GM19395 (cell line): ENCODE measurements at regions not wholly inside any gene's neighbourhood (a gene's known extent, or its start where the extent isn't known, plus 50 kb on each side); places are given as distances from the start of the nearest gene placed in this dataset.
"Not testable (repeated sequence)": the region's sequence is repeated elsewhere in the genome, so short reads cannot be mapped to it uniquely, and the experiment has no call there.

Experiments
- ATAC-seq: cut with Tn5 transposase; IDR thresholded peaks from one replicate; pipeline ENCODE4 v1.9.1; 2021; ENCODE audit warnings: mild to moderate bottlenecking, moderate library complexity; ENCODE audit not compliant: unreplicated experiment

DNA sequence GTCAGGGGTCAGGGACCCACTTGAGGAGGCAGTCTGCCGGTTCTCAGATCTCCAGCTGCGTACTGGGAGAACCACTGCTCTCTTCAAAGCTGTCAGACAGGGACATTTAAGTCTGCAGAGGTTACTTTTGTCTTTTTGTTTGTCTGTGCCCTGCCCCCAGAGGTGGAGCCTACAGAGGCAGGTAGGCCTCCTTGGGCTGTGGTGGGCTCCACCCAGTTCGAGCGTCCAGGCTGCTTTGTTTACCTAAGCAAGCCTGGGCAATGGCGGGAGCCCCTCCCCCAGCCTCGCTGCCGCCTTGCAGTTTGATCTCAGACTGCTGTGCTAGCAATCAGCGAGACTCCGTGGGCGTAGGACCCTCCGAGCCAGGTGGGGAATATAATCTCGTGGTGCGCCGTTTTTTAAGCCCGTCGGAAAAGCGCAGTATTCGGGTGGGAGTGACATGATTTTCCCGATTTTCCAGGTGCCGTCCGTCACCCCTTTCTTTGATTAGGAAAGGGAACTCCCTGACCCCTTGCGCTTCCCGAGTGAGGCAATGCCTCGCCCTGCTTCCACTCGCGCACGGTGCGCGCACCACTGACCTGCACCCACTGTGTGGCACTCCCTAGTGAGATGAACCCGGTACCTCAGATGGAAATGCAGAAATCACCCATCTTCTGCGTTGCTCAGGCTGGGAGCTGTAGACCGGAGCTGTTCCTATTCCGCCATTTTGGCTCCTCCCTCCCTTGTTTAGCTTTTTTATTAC, 268.6 kb upstream of the SATB1 start:
- ATAC-seq: not testable (repeated sequence)

DNA sequence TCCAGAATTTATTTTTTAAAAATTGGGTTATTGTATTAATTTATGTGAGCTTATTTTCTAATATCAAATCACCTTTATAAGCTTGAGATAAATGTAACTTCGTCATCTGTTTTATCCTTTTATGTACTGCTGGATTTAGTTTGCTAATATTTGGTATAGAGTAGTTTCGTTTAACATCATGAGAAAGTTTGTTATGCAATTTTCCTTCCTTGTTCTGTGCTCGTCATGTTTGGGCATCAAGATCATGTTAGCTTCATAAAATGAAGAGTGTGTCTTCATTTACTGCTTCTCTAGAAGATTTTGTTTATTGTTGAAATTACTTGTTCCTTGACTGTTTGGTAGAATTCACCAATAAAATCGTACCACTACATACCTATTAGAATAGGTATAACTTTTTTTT, 262.1 kb upstream of the SATB1 start:
- no peak for ATAC-seq

DNA sequence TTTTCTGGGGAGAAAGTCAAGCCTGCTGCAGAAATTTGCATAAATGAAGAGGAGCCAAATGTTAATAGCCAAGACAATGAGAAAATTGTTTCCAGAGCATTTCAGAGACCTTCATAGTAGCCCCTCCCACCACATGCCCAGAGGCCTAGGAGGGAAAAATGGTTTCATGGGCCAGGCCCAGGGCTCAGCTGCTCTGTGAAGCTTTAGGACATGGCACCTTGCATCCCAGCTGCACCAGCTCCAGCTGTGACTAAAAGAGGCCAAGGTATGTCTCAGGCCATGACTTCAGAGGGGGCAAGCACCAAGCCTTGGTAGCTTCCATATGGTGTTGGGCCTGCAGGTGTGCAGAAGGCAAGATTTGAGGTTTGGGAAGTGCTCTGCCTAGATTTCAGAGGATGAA, 258.8 kb upstream of the SATB1 start:
- no peak for ATAC-seq

- no peak for ATAC-seq
Observed at GRCh38 chr3:18681818-18682345, 256.7 kb upstream of the SATB1 start.

DNA sequence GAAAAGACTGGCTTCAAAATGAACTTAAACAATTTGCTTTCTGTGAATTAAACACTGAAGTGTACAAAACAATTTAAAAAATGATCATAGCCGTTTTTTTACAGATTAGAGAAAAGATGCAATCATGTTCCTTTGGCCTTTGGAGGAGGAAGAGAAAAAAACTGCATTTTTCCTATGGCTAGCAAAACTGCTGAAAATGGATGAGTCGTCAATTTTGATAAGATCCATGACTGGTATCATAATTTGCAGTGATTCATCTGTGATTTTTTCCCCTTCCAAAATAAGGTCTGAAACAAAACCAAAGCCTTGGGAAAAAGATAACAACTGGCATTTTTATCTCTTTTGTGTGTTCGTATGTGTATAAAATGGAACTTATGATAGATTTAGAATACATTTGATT, 255.6 kb upstream of the SATB1 start:
- no peak for ATAC-seq

DNA sequence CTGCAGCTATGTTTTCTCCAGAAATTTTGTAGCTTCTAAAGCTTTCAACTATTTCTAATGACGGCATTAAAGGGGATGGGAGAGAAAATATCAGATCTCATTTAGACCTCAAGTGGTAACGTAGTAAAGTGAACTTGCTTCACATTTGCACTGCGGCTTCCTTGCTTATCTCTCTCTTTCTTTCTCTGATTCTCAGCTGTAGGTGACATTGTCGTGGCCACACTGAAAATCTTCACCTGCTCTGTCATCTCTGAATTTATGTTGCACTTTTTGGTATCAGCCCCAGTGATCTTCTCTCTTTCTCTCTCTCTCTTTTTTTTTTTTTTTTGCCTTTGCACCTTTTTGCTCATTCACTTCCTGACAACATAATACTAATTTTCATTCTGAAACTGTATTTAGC, 254.1 kb upstream of the SATB1 start:
- ATAC-seq: no peak

DNA sequence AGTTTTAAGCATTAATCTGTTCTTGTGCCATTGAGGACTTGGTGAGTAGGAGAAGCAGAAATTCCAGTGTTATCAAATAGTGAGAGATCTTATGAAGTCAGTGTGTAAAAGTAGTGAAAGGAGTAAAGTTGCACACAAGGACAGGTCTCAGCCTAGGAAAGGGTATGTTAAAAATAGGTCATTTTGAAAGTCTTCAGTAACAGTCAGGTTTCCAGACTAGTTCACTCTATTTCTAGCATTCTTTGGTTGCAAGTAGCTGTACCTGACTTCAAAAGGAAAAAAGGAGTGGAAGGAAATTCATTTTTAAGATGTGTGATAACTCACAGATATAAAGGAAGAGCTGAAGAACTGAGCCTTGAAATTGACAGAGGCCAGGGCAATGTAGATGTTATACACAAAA, 250.1 kb upstream of the SATB1 start:
- no peak for ATAC-seq

GRCh38 chr3:18672561-18672960, 247.4 kb upstream of the SATB1 start:
- ATAC-seq: no peak

- ATAC-seq: no peak
Observed at GRCh38 chr3:18670759-18671158, 245.6 kb upstream of the SATB1 start.

- ATAC-seq: no peak
Observed at GRCh38 chr3:18669374-18669773, 244.2 kb upstream of the SATB1 start.

GRCh38 chr3:18667552-18667951, 242.4 kb upstream of the SATB1 start:
- no peak for ATAC-seq

GRCh38 chr3:18666655-18667054, 241.5 kb upstream of the SATB1 start:
- ATAC-seq: no peak

DNA sequence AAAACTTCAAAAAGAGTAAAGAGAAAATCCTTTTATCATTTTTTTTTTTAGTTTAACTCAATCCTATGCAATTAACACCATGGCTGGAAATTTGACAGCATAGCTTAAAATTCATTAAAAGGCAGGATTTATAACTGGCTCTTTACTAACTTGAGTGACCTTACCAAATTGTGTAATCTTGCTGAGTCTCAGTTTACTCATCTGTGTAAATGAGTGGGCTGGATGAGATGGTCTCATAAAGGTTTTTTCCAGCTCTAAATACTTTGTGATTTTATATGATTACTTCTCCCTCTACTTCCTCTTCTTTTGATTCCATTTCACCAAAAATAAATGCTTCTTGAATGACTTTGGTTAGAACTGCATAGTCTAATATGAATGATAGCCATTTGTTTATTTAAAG, 234.9 kb upstream of the SATB1 start:
- no peak for ATAC-seq

- no peak for ATAC-seq
Observed at GRCh38 chr3:18657858-18658820, 233.0 kb upstream of the SATB1 start.

GRCh38 chr3:18656866-18657265, 231.7 kb upstream of the SATB1 start:
- ATAC-seq: no peak

DNA sequence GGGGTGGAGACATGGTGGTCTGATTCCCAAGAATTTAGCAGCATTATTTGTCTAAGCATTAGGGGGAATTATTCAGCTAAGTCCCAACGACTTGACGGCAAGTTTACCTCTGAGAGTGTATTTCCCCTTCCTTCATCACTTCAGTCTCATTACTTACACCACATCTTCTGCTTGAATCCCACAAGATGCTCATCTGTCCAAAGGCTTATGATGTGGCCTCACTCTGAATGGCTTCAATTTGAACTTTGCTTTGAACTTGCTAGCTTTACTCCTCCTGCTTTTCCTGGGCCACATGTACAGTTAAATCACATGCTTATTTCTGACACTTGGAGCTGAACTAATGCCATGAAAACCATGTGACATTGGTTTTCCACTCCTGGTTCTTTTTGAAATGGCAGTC, 231.3 kb upstream of the SATB1 start:
- ATAC-seq: no peak

GRCh38 chr3:18655827-18656226, 230.7 kb upstream of the SATB1 start:
- ATAC-seq: no peak

- no peak for ATAC-seq
Observed at GRCh38 chr3:18652781-18653180, 227.6 kb upstream of the SATB1 start.

DNA sequence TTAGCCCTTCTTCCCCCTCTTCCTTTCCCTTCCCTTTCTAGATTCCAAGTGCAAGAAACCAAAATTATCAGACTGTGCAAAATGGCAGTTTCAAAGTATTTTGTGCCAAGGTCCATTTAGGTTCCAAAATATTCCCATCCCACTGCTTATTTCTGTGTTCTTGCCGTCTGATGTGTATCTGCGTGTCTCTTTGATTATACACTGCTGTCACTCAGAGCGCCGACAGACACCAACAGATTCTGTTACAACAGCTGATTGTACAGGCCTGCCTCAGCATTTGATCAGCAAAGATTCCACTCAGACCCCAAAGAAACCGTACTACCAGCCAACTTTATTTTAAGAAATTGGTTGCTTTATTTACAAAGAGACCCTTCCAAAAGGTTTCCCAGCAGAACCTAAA, 225.6 kb upstream of the SATB1 start:
- no peak for ATAC-seq

GRCh38 chr3:18649666-18650363, 224.7 kb upstream of the SATB1 start:
- ATAC-seq: peak; percentile 92

DNA sequence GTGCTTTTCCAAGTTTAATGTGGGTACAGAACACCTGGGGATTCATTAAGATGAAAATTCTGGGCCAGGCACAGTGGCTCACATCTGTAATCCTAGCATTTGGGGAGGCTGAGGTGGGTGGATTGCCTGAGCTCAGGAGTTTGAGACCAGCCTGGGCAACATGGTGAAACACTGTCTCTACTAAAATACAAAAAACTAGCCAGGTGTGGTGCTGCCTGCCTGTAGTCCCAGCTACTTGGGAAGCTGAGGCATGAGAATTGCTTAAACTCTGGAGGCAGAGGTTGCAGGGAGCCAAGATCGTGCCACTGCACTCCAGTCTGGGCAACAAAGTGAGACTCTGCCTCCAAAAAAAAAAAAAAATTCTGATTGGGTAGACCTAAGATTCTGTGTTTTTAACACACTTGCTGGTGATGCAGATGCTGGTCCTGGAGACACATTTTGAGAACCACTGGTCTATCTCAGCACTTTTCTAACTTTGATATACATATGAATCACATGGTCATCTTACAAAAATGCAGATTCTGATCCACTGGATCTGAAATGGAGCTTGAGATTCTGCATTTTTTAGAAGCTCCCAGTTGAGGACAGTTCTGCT, 223.8 kb upstream of the SATB1 start:
- ATAC-seq: no peak
